Tongue (tissue), 1 donor: ENCODE measurements at regions not wholly inside any gene's neighbourhood (a gene's known extent, or its start where the extent isn't known, plus 50 kb on each side); places are given as distances from the start of the nearest gene placed in this dataset.
A peak's percentile ranks its signal among the peaks of the same experiment; 100 is the strongest.
"Not testable (repeated sequence)": the region's sequence is repeated elsewhere in the genome, so short reads cannot be mapped to it uniquely, and the experiment has no call there.

Experiments used
- DNase-seq: peaks from one replicate; pipeline ENCODE4 v3.0.0-alpha.2; 2015

DNA sequence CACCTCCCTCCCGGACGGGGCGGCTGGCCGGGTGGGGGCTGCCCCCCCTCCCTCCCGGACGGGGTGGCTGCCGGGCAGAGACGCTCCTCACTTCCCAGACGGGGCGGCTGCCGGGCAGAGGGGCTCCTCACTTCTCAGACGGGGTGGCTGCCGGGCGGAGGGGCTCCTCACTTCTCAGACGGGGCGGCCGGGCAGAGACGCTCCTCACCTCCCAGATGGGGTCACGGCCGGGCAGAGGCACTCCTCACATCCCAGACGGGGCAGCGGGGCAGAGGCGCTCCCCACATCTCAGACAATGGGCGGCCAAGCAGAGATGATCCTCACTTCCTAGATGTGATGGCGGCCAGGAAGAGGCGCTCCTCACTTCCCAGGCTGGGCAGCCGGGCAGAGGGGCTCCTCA is 1430.4 kb upstream of the FLRT2 start:
- not testable (repeated sequence) for DNase-seq

DNA sequence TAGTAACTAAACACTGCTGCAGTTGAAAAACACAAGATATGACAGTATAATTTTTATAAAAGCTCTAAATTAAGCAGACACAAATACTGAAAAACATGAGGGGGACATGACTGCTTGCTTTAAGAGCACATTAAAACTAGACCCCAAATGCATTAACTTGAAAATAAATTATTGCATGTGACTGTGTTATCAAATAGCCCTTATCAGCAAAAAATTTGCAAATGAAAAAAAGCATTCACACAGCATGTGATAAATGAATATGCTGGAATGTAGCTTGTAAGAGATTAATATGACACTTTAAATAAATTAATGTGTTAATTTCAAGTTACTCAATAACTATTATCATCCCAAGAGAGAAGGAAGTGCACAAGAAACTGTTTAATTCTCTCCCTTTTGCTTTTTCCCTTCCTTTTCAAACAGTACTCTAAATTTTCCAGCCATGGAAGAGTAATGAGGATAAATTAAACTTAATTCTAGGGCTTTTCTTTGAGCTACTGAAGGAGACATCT is 1422.1 kb upstream of the FLRT2 start:
- DNase-seq = no peak

DNA sequence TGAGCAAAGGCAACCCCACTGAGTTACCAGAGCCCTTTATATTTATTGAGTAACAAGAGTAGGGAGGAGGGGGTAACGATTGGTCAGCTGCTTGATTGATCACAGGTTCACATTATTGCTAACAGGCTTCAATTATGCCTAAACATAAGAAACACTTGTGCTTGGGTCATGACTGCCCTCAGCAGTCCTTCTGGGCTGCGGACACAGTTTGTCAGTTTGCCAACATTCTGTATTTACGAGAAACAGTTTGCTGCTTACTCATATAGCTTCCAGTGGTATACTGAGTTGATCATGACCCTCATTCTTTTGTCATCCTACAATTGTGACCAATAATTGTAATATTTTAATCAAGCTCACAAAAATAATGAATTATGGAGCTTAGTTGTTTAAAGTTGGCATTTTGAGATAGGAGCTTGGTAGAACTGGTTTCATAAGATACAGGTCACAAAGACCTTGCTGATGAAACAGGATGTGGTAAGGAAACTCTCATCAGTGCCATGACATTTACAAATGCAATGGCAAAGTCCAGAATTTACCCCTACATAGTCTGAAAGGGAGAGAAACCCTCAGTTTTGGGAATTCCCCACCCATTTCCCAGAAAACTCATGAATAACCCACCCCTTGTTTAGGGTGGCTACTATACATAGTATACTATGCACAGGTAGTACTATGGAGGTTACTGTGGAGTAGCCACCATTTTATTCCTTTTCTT is 1421.0 kb upstream of the FLRT2 start:
- DNase-seq = no peak

DNA sequence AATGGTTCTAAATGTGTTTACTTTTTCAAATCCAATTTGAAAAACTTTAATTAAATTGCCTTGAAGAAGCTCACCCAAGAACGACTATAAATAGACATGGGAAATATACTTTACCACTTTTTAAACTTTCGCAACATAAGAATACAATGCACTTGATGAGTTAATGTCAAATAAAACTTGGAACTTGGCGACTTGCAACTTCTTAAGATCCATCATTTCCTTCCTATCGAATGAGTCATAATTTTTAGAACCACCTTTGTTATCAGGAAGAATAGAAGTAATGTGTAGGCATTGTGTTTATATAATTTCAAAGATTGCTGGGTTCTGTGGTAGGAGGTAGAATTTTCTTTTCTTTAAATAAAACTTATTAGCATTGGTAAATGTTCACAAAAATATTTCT is 1417.4 kb upstream of the FLRT2 start:
- DNase-seq = no peak

DNA sequence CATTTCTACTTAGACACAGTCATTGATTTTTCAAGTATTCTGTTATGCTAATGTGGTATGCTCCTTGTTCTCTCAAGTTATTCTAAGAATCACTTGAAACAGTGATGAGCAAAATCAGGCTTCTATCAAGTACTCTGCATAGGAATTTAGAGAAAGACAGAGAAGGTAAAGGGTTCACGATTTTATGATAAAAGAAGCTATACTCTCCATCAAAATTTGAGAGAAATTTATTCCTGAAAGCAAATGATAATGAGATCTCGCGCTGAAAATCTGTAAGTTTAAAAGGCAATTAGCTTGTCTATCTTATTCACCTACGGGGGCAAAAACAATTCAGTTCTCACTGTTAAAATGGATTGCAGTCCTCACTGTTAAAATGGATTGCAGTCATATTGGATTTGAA is 1404.3 kb upstream of the FLRT2 start:
- DNase-seq = no peak

DNA sequence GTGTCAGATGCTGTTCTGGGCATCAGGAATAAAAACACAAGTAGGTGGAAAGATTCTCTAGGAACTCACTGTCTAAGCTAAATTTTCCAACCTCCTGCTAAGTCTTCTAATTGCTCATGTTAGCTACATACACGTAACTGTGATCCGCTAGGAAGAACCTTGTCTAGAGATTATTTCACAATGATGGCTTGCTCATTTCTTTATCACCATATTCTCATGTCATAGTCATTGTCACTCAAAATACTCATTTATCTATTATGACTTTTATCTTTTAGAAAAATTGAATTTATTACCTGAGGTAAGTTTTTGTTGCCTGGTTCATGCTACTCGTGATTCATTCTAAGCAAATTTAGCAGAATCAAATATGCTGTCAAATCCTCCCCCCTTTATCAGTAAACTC is 1402.4 kb upstream of the FLRT2 start:
- DNase-seq = no peak

DNA sequence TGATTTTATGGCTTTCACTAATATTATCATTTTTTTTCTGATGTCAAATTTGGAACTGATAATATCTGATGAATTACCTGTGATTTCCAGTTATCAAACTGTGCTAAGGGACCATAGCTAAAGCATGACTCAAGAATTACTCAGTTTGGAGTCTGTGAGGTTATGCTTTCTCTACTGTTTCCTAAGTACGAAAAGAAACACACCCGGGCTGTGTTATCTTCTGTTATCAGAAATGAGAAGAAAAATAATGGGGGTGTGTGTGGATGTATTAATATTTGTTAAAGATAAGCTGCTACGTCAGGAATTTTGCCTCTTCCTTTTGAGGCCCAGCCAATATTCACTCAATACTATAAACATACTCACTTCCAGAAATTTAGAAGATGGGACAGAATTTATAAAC is 1401.9 kb upstream of the FLRT2 start:
- DNase-seq = no peak

DNA sequence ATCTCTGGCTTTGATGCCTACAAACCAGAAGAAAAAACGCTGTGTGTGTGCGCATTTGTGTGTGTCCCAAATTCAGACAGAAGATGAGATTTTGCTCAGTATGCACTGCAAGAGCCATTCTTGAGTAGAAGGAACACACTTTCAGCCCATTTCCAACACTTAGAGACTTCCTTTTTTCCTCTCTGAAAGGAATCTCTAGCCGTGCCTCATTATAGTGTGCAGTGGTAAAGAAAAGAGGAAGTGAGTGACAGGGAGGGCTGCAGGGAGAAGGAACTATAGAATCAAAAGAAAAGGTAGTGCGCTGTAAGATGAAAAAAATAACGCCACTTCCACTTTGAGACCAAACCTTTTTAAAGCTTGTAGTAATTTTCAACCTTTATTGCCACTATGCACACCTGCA is 1400.9 kb upstream of the FLRT2 start:
- DNase-seq = peak; percentile 4

DNA sequence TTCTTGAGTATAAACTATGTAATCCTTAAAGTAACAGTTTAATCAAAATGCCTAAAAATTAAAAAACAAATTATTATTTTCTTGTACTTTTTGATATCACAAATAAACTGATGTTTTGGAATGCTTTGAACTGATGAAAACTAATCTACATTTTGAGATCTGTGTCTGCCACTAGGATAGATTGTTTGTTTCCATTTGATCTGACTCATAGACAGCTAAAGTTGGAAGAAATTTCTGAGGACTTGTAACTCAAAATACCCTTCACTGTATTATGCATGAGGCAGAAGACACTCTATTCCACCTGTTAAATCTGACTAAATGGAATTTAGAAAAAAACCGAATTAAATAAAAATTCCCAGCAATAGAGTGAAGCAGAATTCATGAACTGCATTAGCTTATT is 1400.0 kb upstream of the FLRT2 start:
- DNase-seq = no peak

DNA sequence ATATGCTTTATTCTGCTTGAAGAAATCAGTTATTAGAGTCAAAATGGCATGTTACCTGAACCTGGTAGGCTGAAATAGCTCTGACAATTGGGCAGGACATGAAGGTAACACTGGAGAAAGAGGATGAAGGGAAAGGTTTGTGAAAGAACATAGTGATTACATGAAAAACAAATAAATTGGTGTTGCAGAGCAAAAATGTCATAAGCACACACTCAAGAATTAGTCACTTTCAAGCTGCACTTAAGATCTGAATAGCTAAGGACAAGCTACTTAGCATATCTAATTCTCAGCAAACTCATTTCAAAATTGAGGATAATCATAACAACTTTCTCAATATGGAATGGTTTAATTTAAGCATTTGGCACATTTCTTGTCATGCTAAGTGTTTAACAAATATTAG is 1398.0 kb upstream of the FLRT2 start:
- no peak for DNase-seq

DNA sequence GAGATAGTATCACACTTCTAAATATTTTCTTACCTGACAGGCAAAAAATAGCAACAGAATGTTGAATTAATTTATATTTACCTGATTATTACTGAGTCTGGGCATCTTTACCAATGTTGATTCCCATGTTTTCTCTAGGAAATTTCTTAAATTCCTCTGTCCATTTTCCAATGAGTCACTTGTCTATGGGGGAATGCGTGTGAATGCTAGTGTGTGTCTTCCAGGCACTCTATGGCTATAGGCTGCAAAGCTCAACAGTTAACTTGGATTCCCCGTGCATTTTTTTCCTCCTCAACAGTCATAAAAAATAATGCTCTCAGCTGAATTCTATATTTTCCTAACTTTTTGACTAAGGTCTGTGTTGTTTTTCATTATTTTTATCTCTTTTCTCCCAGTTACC is 1385.8 kb upstream of the FLRT2 start:
- DNase-seq = no peak

DNA sequence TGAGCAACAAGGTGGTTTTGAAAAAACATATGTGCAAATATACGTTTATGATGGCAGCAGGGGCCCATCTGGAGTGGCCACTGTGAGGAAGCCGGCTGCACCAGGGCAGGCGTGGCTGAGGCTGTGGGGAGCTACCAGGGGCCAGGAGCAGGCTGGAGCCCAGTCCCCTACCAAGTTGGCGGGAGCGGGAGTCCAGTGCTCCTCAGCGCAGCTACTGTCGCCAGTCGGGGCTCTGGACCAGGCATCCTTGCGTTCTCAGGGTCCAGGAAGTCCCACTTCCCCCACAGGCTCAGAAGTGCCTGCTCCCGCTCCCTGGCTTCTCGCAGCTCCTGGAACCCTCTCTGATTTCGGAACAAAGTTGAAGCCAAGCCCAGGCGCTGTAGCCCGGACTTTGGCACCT is 1377.5 kb upstream of the FLRT2 start:
- DNase-seq = no peak

DNA sequence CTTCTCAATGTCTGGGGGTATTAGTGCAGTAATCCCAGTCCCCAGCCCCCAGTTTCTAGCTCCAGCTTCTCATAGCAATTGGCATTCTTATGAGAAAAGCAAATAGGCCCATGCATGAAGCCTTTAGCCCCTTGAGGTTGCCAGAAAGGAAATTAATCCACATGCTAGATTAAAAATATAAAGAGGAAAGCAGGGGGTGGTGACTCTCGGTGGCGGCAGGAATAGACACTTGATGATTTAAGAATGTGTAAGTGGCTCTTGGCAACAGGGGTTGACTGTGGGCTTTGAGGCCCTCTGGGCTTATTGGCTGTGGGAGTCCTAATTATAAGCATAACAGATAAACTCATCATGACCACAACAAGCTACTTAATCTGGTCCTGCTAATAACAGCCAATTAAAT is 1367.3 kb upstream of the FLRT2 start:
- DNase-seq = peak; percentile 8

DNA sequence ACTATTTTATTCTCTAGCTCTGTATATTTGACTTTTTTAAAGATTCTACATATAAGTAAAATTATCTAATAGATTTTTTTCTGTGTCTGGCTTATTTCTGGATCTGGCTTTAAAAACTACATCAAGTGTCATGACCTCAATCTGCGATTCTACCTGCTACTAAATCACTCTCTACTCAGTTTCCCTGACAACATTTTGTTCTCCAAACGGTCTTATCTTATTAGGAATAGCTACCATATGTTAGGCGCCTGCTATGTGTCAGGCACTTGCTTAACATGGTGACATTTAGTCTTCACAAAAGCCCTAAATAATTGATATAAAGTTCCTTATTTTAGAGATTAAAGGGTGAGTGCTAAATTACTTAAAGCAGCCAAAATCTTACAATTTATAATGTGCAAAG is 1362.9 kb upstream of the FLRT2 start:
- no peak for DNase-seq

DNA sequence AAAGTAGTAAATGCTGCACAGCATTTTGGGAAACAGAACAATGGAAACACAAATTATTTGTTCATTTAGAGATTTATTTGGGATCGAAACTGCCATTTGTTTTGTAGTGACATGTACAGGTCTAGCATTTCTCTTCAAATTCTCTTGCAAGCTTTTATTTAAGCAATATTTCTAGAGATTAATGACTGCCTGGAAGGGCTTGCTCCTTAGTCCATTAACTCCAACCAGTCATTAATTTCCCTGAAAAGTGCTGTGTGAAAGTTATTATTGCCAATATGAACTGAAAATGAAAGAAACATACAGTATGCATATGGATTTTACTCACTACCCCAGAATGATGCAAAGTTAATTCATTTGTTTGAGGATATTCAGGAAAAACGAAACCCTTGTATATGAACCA is 1349.6 kb upstream of the FLRT2 start:
- DNase-seq = no peak

DNA sequence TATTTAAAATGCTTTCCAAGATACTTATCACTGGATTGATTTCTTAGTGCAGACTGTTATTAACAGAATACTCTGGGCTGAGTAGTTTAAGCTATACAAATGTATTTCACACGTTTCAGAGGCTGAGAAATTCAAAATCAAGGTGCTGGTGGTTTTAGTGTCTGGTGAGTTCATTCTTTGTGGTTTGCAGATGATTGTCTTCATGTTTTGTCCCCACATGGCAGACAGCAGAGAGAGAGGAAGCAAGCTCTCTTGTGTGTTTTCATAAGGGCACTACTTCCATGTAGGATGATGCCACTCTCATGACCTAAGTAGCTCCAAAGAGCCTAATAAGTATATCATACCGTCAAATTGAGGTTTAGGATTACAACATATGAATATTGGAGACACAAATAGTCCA is 1348.9 kb upstream of the FLRT2 start:
- DNase-seq = no peak

DNA sequence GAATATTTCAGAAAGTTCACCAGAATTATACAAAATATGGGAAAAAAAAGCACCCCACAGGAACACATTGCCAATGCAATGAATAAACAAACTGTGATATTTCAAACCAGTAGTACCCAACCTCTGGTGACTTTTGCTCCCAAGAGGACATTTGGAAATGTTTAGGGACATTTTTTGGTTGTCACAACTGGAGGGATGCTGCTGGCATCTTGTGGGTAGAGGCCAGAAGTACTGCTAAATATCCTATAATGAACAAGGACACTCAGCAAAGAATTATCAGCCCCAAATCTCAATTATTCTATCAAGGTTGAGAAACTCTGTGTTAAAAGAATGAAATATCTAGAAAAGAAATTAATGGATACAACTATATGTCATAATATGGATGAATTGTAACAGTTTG is 1334.4 kb upstream of the FLRT2 start:
- no peak for DNase-seq

DNA sequence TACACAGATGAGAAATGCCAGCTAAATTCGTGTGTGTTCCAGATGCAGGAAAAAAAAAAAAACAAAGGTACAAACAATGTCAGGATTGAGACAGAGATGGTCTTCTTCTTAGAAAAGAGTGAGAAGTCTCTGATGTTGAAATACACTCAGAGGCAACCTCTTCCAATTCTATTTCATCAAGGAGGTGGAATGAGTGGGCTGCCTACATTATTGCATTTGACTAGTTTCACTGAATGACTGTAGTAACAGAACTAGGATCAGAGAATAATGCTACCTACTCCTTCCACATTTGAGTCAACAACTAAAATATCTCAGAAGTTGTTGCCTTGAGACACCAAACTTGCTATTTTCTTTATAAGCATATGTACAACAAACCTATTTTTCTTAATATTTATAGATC is 1332.2 kb upstream of the FLRT2 start:
- DNase-seq = no peak

DNA sequence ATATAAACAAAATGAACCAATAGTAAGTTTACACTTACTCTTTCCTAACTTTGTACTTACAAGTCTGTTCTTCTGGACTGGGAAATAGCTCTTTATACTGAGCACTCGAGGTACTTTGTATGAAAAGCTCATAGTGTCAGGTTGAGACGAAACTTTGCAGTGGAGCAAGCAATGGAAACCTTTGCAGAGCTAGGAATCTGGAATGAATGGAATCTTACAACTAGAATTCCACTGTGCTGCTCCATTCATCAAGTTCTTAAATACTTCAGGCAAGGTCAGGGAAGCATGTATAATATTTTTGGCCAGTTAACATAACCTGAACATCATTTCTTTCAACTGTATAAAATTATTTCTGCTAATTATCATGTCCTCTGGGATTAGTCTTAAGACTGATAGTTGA is 1327.5 kb upstream of the FLRT2 start:
- DNase-seq = no peak

DNA sequence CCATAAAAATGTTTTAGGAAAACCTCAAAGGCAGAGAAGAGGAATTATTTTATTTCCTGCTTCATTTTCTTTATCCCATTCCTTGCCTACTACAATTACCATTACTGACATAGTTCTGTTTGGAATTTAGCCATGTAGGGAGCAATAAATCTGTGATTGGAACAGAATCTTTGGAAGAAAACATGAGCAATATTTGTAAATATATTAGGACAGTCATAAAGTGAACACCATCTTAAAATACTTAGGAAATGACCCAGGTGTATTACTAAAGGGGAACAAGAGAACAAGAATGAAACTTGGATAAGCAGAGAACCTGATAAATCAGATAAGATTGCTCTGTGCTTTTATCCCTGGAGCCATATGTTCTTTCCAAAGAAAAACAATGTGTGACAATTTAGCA is 1326.0 kb upstream of the FLRT2 start:
- no peak for DNase-seq

DNA sequence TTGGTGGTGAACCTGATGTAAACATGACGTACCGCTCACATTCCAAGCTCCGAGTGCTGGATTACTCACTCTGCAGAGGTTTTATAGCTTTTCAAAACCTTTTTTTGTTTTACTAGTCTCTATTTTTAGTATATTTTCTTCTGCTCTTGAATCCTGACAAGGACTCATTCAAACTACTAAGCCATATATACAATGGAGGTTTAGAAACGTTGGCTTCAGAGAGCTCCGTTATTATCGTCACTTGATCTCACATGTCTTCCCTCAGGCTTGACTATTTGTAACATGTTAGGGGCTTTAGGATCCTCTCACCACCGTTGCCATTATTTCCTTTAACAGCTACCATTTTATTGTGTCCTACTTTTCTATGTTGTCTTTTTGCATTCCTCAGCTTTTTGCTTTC is 1321.5 kb upstream of the FLRT2 start:
- DNase-seq = peak; percentile 14

DNA sequence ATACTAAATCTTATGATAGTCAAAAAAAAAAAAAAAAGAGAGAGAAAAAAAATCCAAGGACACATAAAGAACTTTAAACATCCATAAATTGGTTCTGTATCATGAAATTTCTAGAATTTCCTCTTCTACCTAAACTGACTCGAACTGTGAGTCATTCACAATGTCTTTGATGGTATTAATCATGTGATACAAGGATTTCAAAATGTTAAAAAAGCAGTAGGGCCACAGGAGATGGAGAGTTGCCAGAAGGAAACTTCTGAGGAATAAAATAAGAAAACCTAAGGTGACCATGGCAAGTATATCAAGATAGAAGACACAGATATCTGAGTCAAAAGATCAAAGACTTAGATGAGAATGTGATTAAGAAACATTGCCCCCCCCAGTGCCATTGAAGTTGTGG is 1320.9 kb upstream of the FLRT2 start:
- DNase-seq = no peak

DNA sequence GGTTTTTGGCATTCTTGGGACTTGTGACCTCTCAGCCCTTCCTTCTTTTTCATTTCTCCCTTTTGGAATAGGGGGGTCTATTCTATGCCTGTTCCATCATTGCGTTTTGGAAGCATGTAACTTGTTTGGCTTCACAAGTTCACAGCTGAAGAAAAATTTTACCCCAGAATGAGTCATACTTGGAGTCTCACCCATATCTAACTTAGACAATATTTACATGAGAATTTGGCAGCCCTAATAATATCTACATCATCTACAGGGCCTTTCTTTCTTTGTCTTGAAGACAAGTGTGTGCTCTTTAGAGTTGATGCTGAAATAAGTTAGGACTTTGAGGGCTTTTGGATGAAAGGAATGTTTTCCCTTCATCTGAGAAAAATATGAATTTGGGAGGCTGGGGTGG is 1312.9 kb upstream of the FLRT2 start:
- DNase-seq = no peak

DNA sequence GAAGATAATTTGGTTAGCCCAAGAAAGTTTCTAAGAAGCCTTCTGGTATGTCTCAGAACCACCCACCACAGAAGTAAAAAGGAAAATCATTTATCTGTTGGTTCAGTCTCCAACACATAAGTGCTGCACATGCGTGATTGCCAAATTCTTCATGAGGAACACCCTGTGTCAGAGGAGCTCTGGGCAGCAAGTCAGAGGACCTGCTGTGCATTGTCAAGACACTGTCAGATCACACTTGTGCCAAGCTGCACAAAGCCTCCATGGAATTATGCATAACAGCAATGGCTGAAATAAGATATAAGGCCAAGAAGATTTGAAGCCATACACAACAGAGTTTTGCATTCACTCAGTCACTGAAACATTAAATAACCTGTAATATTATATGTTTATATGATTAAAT is 1304.7 kb upstream of the FLRT2 start:
- peak; percentile 91 for DNase-seq

DNA sequence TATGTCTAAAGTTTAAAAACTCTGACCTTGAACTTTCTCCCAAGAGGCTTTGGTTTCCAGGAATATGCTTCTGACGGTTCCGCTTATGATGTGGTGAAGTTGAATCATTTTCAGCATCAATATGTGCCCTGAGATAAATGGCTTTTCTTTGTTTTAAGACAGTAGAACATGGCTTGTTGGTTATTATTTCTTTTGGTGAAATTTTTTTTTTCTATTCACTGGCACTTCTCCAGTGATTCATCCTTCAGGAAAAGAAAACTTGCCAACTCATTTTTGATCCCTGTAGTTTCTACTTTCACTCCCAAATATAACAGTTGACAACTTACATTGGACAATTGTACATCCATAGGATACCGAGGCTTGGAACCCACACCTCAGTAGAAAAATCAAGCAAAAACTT is 1301.2 kb upstream of the FLRT2 start:
- DNase-seq = no peak
